Fibroblast of lung (primary cell): ENCODE measurements at regions not wholly inside any gene's neighbourhood (a gene's known extent, or its start where the extent isn't known, plus 50 kb on each side); places are given as distances from the start of the nearest gene placed in this dataset.

Experiments
- EZH2 ChIP-seq: IDR thresholded peaks from 2 replicates; pipeline ENCODE4 v1.5.1; 2012; ENCODE audit warnings: low read length, control low read depth, mild to moderate bottlenecking; ENCODE audit errors: missing control alignments
- TF ChIP-seq, protein P1 (sequence below), 2 donors: IDR thresholded peaks in 1 of 2; conservative IDR thresholded peaks in 1 of 2; 1 replicate in 1 of 2; 2 replicates in 1 of 2; pipeline ENCODE4 v1.5.1; 2011 to 2012; ENCODE audit warnings: low read length in 2 of 2, control low read depth in 1 of 2, inconsistent platforms in 1 of 2, low read depth in 1 of 2, mild to moderate bottlenecking in 1 of 2

- TF ChIP-seq, protein P1, sequence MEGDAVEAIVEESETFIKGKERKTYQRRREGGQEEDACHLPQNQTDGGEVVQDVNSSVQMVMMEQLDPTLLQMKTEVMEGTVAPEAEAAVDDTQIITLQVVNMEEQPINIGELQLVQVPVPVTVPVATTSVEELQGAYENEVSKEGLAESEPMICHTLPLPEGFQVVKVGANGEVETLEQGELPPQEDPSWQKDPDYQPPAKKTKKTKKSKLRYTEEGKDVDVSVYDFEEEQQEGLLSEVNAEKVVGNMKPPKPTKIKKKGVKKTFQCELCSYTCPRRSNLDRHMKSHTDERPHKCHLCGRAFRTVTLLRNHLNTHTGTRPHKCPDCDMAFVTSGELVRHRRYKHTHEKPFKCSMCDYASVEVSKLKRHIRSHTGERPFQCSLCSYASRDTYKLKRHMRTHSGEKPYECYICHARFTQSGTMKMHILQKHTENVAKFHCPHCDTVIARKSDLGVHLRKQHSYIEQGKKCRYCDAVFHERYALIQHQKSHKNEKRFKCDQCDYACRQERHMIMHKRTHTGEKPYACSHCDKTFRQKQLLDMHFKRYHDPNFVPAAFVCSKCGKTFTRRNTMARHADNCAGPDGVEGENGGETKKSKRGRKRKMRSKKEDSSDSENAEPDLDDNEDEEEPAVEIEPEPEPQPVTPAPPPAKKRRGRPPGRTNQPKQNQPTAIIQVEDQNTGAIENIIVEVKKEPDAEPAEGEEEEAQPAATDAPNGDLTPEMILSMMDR (conservative IDR thresholded peaks at IDR 0.05 in 1 of 2, IDR thresholded peaks at IDR 0.05 in 1 of 2; ENCODE audit: low read depth in 1 of 2, low read length in 2 of 2), result no peak
- TF ChIP-seq EZH2, result no peak
These were observed 545.8 kb downstream of the MMUT start for GRCh38 chr6:48917233-48917632.
